GM23338 (cell line): ENCODE measurements at regions not wholly inside any gene's neighbourhood (a gene's known extent, or its start where the extent isn't known, plus 50 kb on each side); places are given as distances from the start of the nearest gene placed in this dataset.
A peak's percentile ranks its signal among the peaks of the same experiment; 100 is the strongest.

Experiments
- ATAC-seq: fragments of 200-7000 bp; cut with Tn5 transposase; 3 replicates; pipeline ENCODE4 v1.9.1; 2020
- DNase-seq: peaks from one replicate; pipeline ENCODE4 v3.0.0-alpha.2; 2015; ENCODE audit warnings: low spot score
- H2AFZ ChIP-seq: fragments of 200-600 bp; sonication (generic); 2 replicates; pipeline ENCODE4 v1.8.0; 2016; ENCODE audit warnings: antibody characterized with exemption, mild to moderate bottlenecking, moderate library complexity
- H3F3A ChIP-seq: fragments of 200-600 bp; sonication (generic); replicated peaks from 2 replicates; pipeline ENCODE4 v1.8.0; 2017; ENCODE audit warnings: antibody characterized with exemption, mixed run types, low read depth
- H3K27ac ChIP-seq: fragments of 200-600 bp; sonication (generic); 2 replicates; pipeline ENCODE4 v1.6.1; 2016; ENCODE audit warnings: low read depth
- H3K27me3 ChIP-seq: fragments of 200-600 bp; sonication (generic); 2 replicates; pipeline ENCODE4 v1.8.0; 2016; ENCODE audit warnings: mild to moderate bottlenecking, mixed run types, moderate library complexity; ENCODE audit not compliant: insufficient read depth
- H3K36me3 ChIP-seq: fragments of 200-600 bp; sonication (generic); 2 replicates; pipeline ENCODE4 v1.8.0; 2016; ENCODE audit warnings: mild to moderate bottlenecking; ENCODE audit not compliant: insufficient read depth
- H3K4me1 ChIP-seq: fragments of 200-600 bp; sonication (generic); 2 replicates; pipeline ENCODE4 v1.8.0; 2016; ENCODE audit warnings: mild to moderate bottlenecking, moderate library complexity; ENCODE audit not compliant: insufficient read depth
- H3K4me2 ChIP-seq: fragments of 200-600 bp; sonication (generic); 2 replicates; pipeline ENCODE4 v1.7.1; 2017; ENCODE audit warnings: mixed run types
- H3K4me3 ChIP-seq: fragments of 200-600 bp; sonication (generic); 2 replicates; pipeline ENCODE4 v1.6.1; 2016; ENCODE audit warnings: mixed run types
- H3K79me2 ChIP-seq: fragments of 200-600 bp; sonication (generic); replicated peaks from 2 replicates; pipeline ENCODE4 v1.8.0; 2017; ENCODE audit warnings: mild to moderate bottlenecking; ENCODE audit not compliant: insufficient read depth
- H3K9me2 ChIP-seq: fragments of 200-600 bp; sonication (generic); 2 replicates; pipeline ENCODE4 v1.8.0; 2017; ENCODE audit not compliant: insufficient read depth
- H4K20me1 ChIP-seq: fragments of 200-600 bp; sonication (generic); replicated peaks from 2 replicates; pipeline ENCODE4 v1.8.0; 2017; ENCODE audit warnings: mild to moderate bottlenecking; ENCODE audit not compliant: insufficient read depth
- H3K27ac Mint-ChIP-seq: 2 replicates; pipeline ENCODE4 v1.8.0; 2020; ENCODE audit warnings: inconsistent platforms, mild to moderate bottlenecking, moderate library complexity, mixed read lengths
- H3K27me3 Mint-ChIP-seq: 3 replicates; pipeline ENCODE4 v1.8.0; 2022; ENCODE audit warnings: low read depth, mild to moderate bottlenecking, moderate library complexity, mixed read lengths, inconsistent platforms; ENCODE audit not compliant: insufficient read depth, poor library complexity
- H3K36me3 Mint-ChIP-seq: 3 replicates; pipeline ENCODE4 v1.8.0; 2021; ENCODE audit warnings: low read depth, mild to moderate bottlenecking, inconsistent platforms, moderate library complexity, mixed read lengths
- H3K4me1 Mint-ChIP-seq: 3 replicates; pipeline ENCODE4 v1.8.0; 2020; ENCODE audit warnings: mild to moderate bottlenecking, inconsistent platforms, mixed read lengths
- H3K4me3 Mint-ChIP-seq: 3 replicates; pipeline ENCODE4 v1.8.0; 2021; ENCODE audit warnings: moderate library complexity, mild to moderate bottlenecking, inconsistent platforms, mixed read lengths
- H3K9me3 Mint-ChIP-seq: 3 replicates; pipeline ENCODE4 v1.8.0; 2020; ENCODE audit warnings: moderate library complexity, mild to moderate bottlenecking, inconsistent platforms, mixed read lengths
- CREB1 ChIP-seq: fragments of 250-450 bp; sonication (Bioruptor Pico); IDR thresholded peaks from 2 replicates; pipeline ENCODE4 v1.5.0; 2020; ENCODE audit warnings: low read depth, mild to moderate bottlenecking, moderate library complexity
- EZH2phosphoT487 ChIP-seq: fragments of 200-600 bp; sonication (generic); IDR thresholded peaks from one replicate; pipeline ENCODE4 v1.8.1; 2018; ENCODE audit warnings: antibody characterized with exemption; ENCODE audit not compliant: unreplicated experiment
- NANOG ChIP-seq: IDR thresholded peaks from 2 replicates; pipeline ENCODE4 v1.6.1; 2016; ENCODE audit warnings: antibody characterized with exemption, borderline replicate concordance
- POLR2AphosphoS5 ChIP-seq: IDR thresholded peaks from 2 replicates; pipeline ENCODE4 v1.6.1; 2016; ENCODE audit warnings: antibody characterized with exemption, low read depth
- ZNF114 ChIP-seq: fragments of 250-450 bp; sonication (Bioruptor Pico); IDR thresholded peaks from 2 replicates; pipeline ENCODE4 v1.5.0; 2020; ENCODE audit warnings: mild to moderate bottlenecking, moderate library complexity
- TF ChIP-seq, protein P1 (sequence below), 2 experiments: fragments of 200-600 bp in 1 of 2; sonication (generic) in 1 of 2; conservative IDR thresholded peaks; 2 replicates each; pipeline versions ENCODE4 v1.5.1 to v1.6.1; 2016 to 2017; ENCODE audit warnings: antibody characterized with exemption in 2 of 2, low read depth in 2 of 2, mild to moderate bottlenecking in 2 of 2, moderate library complexity in 1 of 2
- TF ChIP-seq, protein P2 (sequence below): IDR thresholded peaks from one replicate; pipeline ENCODE4 v1.6.1; 2018; ENCODE audit warnings: antibody characterized with exemption; ENCODE audit not compliant: unreplicated experiment

DNA sequence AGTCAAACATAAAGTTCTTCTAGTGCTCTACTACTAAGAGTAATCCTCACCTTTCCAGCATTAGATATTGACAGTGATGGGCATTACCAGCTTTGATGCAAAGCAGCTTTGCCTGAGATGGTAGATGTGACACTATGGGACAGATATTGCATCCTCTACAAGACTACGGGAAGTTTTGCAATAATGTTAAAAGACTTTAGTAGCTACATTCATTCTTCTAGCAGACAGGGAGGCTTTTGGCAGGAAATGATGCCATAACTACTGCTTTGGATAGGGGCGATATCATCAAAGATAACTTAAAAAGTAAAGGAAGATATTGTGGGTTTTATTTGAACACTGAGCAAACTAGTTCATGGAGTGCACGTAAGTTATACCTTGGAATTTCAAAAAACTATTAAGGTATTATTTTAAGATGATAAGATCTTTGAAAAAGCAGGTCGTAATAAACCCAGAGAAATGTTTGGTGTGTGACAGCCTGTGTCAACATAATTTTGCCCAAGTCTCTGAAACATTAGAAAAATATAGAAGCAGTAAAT, 368.3 kb upstream of the TMPRSS15 start:
- TF ChIP-seq CREB1 (no peak), NANOG (no peak), ZNF114 (CRISPR knock-in tag) (no peak)
- TF ChIP-seq, protein P1, sequence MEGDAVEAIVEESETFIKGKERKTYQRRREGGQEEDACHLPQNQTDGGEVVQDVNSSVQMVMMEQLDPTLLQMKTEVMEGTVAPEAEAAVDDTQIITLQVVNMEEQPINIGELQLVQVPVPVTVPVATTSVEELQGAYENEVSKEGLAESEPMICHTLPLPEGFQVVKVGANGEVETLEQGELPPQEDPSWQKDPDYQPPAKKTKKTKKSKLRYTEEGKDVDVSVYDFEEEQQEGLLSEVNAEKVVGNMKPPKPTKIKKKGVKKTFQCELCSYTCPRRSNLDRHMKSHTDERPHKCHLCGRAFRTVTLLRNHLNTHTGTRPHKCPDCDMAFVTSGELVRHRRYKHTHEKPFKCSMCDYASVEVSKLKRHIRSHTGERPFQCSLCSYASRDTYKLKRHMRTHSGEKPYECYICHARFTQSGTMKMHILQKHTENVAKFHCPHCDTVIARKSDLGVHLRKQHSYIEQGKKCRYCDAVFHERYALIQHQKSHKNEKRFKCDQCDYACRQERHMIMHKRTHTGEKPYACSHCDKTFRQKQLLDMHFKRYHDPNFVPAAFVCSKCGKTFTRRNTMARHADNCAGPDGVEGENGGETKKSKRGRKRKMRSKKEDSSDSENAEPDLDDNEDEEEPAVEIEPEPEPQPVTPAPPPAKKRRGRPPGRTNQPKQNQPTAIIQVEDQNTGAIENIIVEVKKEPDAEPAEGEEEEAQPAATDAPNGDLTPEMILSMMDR (conservative IDR thresholded peaks at IDR 0.05; ENCODE audit: low read depth in 2 of 2): no peak
- TF ChIP-seq, protein P2, sequence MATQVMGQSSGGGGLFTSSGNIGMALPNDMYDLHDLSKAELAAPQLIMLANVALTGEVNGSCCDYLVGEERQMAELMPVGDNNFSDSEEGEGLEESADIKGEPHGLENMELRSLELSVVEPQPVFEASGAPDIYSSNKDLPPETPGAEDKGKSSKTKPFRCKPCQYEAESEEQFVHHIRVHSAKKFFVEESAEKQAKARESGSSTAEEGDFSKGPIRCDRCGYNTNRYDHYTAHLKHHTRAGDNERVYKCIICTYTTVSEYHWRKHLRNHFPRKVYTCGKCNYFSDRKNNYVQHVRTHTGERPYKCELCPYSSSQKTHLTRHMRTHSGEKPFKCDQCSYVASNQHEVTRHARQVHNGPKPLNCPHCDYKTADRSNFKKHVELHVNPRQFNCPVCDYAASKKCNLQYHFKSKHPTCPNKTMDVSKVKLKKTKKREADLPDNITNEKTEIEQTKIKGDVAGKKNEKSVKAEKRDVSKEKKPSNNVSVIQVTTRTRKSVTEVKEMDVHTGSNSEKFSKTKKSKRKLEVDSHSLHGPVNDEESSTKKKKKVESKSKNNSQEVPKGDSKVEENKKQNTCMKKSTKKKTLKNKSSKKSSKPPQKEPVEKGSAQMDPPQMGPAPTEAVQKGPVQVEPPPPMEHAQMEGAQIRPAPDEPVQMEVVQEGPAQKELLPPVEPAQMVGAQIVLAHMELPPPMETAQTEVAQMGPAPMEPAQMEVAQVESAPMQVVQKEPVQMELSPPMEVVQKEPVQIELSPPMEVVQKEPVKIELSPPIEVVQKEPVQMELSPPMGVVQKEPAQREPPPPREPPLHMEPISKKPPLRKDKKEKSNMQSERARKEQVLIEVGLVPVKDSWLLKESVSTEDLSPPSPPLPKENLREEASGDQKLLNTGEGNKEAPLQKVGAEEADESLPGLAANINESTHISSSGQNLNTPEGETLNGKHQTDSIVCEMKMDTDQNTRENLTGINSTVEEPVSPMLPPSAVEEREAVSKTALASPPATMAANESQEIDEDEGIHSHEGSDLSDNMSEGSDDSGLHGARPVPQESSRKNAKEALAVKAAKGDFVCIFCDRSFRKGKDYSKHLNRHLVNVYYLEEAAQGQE: no peak
- no peak for DNase-seq
- no peaks in the 10 kb centered on the region for H3K27me3 Mint-ChIP-seq
- no peaks in the 10 kb centered on the region for H3K9me3 Mint-ChIP-seq
- H3K4me1 Mint-ChIP-seq: 0 out of 3 replicates have a peak, but pooled peaks cover 3% of the 10 kb centered on the region
- H3K27ac Mint-ChIP-seq: no peak overlapping the region
- peaks cover 3% of the 10 kb centered on the region; the same call in 1 of the 3 replicates for H3K36me3 Mint-ChIP-seq
- ATAC-seq: no peak
- H3K4me3 ChIP-seq: no peak overlapping the region
- no peaks in the 10 kb centered on the region for H3K36me3 ChIP-seq
- H2AFZ ChIP-seq: peak overlapping the region; percentile 40; the same call in 1 of the 2 replicates
- no peaks in the 10 kb centered on the region for H4K20me1 ChIP-seq
- H3K4me2 ChIP-seq: no peak overlapping the region
- H3K4me1 ChIP-seq: no peaks in the 10 kb centered on the region
- no peaks in the 10 kb centered on the region for H3K9me2 ChIP-seq
- H3K79me2 ChIP-seq: no peaks in the 10 kb centered on the region
- H3F3A ChIP-seq: no peaks in the 10 kb centered on the region
- H3K4me3 Mint-ChIP-seq: no peak overlapping the region
- no peaks in the 10 kb centered on the region for H3K27me3 ChIP-seq
- H3K27ac ChIP-seq: no peak overlapping the region

DNA sequence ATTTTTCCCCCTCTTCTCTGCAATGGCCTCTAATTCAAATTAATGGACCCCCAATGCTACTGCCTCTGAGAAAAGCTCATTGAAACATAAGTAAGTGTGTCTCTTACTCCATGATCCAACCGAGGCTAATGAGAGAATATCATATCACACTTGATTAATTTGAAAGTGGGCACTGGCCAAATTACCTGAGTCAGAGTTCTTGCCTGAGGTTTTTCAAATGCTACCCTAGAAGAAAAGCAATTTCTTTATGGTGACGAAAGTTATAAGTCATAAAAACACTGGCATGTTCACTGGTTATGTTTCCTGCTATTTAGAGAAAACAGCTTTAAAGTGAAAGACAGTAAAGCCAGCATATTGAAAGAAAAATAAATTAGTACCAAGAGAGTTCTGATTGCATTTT, 368.8 kb upstream of the TMPRSS15 start:
- no peaks in the 10 kb centered on the region for H3K36me3 ChIP-seq
- no peak overlapping the region for H3K27ac ChIP-seq
- H3F3A ChIP-seq: no peaks in the 10 kb centered on the region
- no peak overlapping the region for H2AFZ ChIP-seq
- H3K4me2 ChIP-seq: no peak overlapping the region
- 0 out of 3 replicates have a peak, but pooled peaks cover 5% of the 10 kb centered on the region for H3K4me1 Mint-ChIP-seq
- H3K9me3 Mint-ChIP-seq: no peaks in the 10 kb centered on the region
- no peaks in the 10 kb centered on the region for H3K79me2 ChIP-seq
- no peak overlapping the region for H3K27ac Mint-ChIP-seq
- H3K36me3 Mint-ChIP-seq: peaks cover 3% of the 10 kb centered on the region; the same call in 1 of the 3 replicates
- H3K9me2 ChIP-seq: no peaks in the 10 kb centered on the region
- DNase-seq: no peak
- H3K27me3 Mint-ChIP-seq: no peaks in the 10 kb centered on the region
- no peak for ATAC-seq
- H3K4me3 ChIP-seq: no peak overlapping the region
- TF ChIP-seq POLR2AphosphoS5: no peak
- TF ChIP-seq EZH2phosphoT487: no peak
- no peaks in the 10 kb centered on the region for H4K20me1 ChIP-seq
- H3K4me1 ChIP-seq: no peaks in the 10 kb centered on the region
- no peak overlapping the region for H3K4me3 Mint-ChIP-seq
- H3K27me3 ChIP-seq: no peaks in the 10 kb centered on the region
